ENCODE measurements at regions not wholly inside any gene's neighbourhood (a gene's known extent, or its start where the extent isn't known, plus 50 kb on each side); places are given as distances from the start of the nearest gene placed in this dataset.

GRCh38 chr17:55605705-55606487 lies 94.6 kb upstream of the SMIM36 start:
- no peak for TF ChIP-seq FOXM1 (IDR thresholded peaks at IDR 0.05; ENCODE audit: borderline replicate concordance)
- no peak for TF ChIP-seq NFRKB (IDR thresholded peaks at IDR 0.05)
- no peak for TF ChIP-seq FOXA1 (IDR thresholded peaks at IDR 0.05)
- TF ChIP-seq BHLHE40 (IDR thresholded peaks at IDR 0.05; ENCODE audit: borderline replicate concordance), result no peak
- TF ChIP-seq L3MBTL2 (conservative IDR thresholded peaks at IDR 0.05), result no peak
- TF ChIP-seq TARDBP (IDR thresholded peaks at IDR 0.05), result no peak
- TF ChIP-seq SP1 (IDR thresholded peaks at IDR 0.05), result no peak
- TF ChIP-seq FOXK2 (IDR thresholded peaks at IDR 0.05), result no peak
- no peak for TF ChIP-seq HDGF (IDR thresholded peaks at IDR 0.05; ENCODE audit: borderline replicate concordance)
- TF ChIP-seq SUZ12 (IDR thresholded peaks at IDR 0.05), result no peak
